ENCODE measurements at regions not wholly inside any gene's neighbourhood (a gene's known extent, or its start where the extent isn't known, plus 50 kb on each side); places are given as distances from the start of the nearest gene placed in this dataset.

- H3K4me1 ChIP-seq: no peaks in the 10 kb centered on the region
- H3K27me3 ChIP-seq: no peaks in the 10 kb centered on the region
- no peaks in the 10 kb centered on the region for H3K36me3 ChIP-seq
- whole genome bisulfite sequencing, 5 donors: 49 to 60% (median 52%) methylated on average over 2 of the region's 2 CpGs
- TF ChIP-seq CTCF (IDR thresholded peaks at IDR 0.05) (no peak), POLR2A (IDR thresholded peaks at IDR 0.05) (no peak), EP300 (IDR thresholded peaks at IDR 0.05) (no peak), POLR2AphosphoS5 (IDR thresholded peaks at IDR 0.05) (no peak)
- H3K4me3 ChIP-seq: no peak overlapping the region
- DNase-seq: no peak
- no peak overlapping the region for H3K27ac ChIP-seq
- H3K9me3 ChIP-seq: peaks cover 0 to 6% (median 0%) of the 10 kb centered on the region in 4 donors
- intact Hi-C loops (cut with DNase I; ENCODE audit: low total_unique reads): no loop called here
These were observed 1153.4 kb downstream of the CDH8 start for GRCh38 chr16:60882816-60883215.

GRCh38 chr16:60852635-60853034 is 1183.6 kb downstream of the CDH8 start:
- TF ChIP-seq EP300 (IDR thresholded peaks at IDR 0.05) (no peak), CTCF (IDR thresholded peaks at IDR 0.05) (no peak), POLR2A (IDR thresholded peaks at IDR 0.05) (no peak), POLR2AphosphoS5 (IDR thresholded peaks at IDR 0.05) (no peak)

DNA sequence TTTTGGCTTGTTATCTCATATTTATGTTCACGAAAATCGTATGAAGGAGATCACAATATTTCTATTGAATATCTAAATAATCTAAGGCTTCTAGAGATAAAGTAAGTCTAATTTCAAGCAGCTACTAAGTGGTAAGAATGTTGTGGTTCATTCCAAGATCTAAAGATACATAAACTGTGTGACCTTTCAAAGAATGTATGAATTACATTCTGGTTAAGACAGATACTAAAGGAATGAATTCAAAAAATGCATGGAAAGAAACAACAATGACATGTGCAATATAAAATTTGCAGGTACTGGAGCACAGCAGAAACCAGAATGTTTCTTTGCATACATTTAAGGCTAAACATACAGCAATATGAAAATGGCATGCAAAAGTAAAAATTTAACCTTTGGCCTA is 1214.6 kb downstream of the CDH8 start:
- 66 to 85% (median 76%) methylated on average over 2 of the region's 2 CpGs for WGBS, 5 donors

More at GRCh38 chr16:60852635-60853034, 1183.6 kb downstream of the CDH8 start:
- H3K27me3 ChIP-seq: no peaks in the 10 kb centered on the region
- DNase-seq: no peak
- H3K9me3 ChIP-seq: peaks cover 0 to 9% (median 0%) of the 10 kb centered on the region in 4 donors
- no peak overlapping the region for H3K27ac ChIP-seq
- intact Hi-C loops (cut with DNase I; ENCODE audit: low total_unique reads): no loop called here
- H3K4me1 ChIP-seq: no peaks in the 10 kb centered on the region
- no peak overlapping the region for H3K4me3 ChIP-seq
- H3K36me3 ChIP-seq: no peaks in the 10 kb centered on the region
- 73 to 82% (median 79%) methylated on average over 3 of the region's 3 CpGs for whole genome bisulfite sequencing, 5 donors

DNA sequence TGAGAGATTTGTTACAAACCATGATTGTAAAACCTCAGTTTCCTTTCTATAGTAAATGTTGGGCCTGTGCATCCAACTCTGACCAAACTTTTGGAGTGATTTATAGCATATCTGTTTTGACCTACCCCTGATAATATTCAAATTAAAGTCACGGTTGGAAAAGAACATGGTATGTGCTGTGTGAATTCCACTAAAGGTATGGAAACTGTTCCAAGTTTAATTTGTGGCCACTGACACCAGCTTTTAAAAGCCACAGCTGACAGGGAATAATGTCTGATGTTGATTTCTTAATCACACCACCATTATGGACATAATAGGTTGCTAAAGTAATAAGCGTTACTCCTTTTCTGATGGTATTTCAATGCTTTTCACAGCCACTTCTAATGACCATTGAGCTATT is 1215.9 kb downstream of the CDH8 start:
- TF ChIP-seq POLR2A (IDR thresholded peaks at IDR 0.05): no peak
- no peak for TF ChIP-seq EP300 (IDR thresholded peaks at IDR 0.05)
- no peak for TF ChIP-seq CTCF (IDR thresholded peaks at IDR 0.05)
- no peak for TF ChIP-seq POLR2AphosphoS5 (IDR thresholded peaks at IDR 0.05)
- no peak overlapping the region for H3K4me3 ChIP-seq
- H3K36me3 ChIP-seq: no peaks in the 10 kb centered on the region
- intact Hi-C loops (cut with DNase I; ENCODE audit: low total_unique reads): no loop called here
- peaks cover 0 to 5% (median 0%) of the 10 kb centered on the region in 4 donors for H3K4me1 ChIP-seq
- H3K27me3 ChIP-seq: no peaks in the 10 kb centered on the region
- no peak overlapping the region for H3K27ac ChIP-seq
- WGBS, 5 donors: 85 to 91% (median 87%) methylated on average over 2 of the region's 2 CpGs
- no peak for DNase-seq
- H3K9me3 ChIP-seq: no peaks in the 10 kb centered on the region

More for the DNA sequence above, 1214.6 kb downstream of the CDH8 start:
- intact Hi-C loops (cut with DNase I; ENCODE audit: low total_unique reads): no loop called here
- Histone ChIP-seq H3K4me3 (no peak overlapping the region), H3K27me3 (no peaks in the 10 kb centered on the region), H3K27ac (no peak overlapping the region), H3K4me1 (no peaks in the 10 kb centered on the region), H3K36me3 (no peaks in the 10 kb centered on the region), H3K9me3 (no peaks in the 10 kb centered on the region)
- no peak for TF ChIP-seq POLR2A (IDR thresholded peaks at IDR 0.05)
- no peak for TF ChIP-seq EP300 (IDR thresholded peaks at IDR 0.05)
- no peak for TF ChIP-seq CTCF (IDR thresholded peaks at IDR 0.05)
- TF ChIP-seq POLR2AphosphoS5 (IDR thresholded peaks at IDR 0.05): no peak
- DNase-seq: no peak

Data from stomach (tissue), 8 donors.